Erythroblast (primary cell): ENCODE measurements at regions not wholly inside any gene's neighbourhood (a gene's known extent, or its start where the extent isn't known, plus 50 kb on each side); places are given as distances from the start of the nearest gene placed in this dataset.

Experiments
- GATA1 ChIP-seq: IDR thresholded peaks from 2 replicates; pipeline ENCODE4 v1.6.1; 2011; ENCODE audit warnings: low read depth, mild to moderate bottlenecking, control low read depth, low read length, moderate library complexity
- POLR2A ChIP-seq: IDR thresholded peaks from 2 replicates; pipeline ENCODE4 v1.6.1; 2011; ENCODE audit warnings: mild to moderate bottlenecking, low read length

GRCh38 chr1:181184621-181185020 is 96.1 kb downstream of the IER5 start:
- TF ChIP-seq POLR2A (no peak), GATA1 (no peak)
